Panc1 (cell line): ENCODE measurements at regions not wholly inside any gene's neighbourhood (a gene's known extent, or its start where the extent isn't known, plus 50 kb on each side); places are given as distances from the start of the nearest gene placed in this dataset.
"Not testable (repeated sequence)": the region's sequence is repeated elsewhere in the genome, so short reads cannot be mapped to it uniquely, and the experiment has no call there.

Experiments
- CTCF ChIP-seq: fragments of 450-650 bp; IDR thresholded peaks from 2 replicates; pipeline ENCODE4 v1.5.1; 2017; ENCODE audit warnings: mild to moderate bottlenecking
- POLR2AphosphoS5 ChIP-seq: IDR thresholded peaks from 2 replicates; pipeline ENCODE4 v1.6.1; 2012; ENCODE audit warnings: mild to moderate bottlenecking, low read depth, low read length, moderate library complexity
- SIN3A ChIP-seq: IDR thresholded peaks from 2 replicates; pipeline ENCODE4 v1.6.1; 2012; ENCODE audit warnings: low read depth, mild to moderate bottlenecking, low read length, moderate library complexity, borderline replicate concordance; ENCODE audit not compliant: insufficient read depth
- TCF7L2 ChIP-seq: IDR thresholded peaks from 2 replicates; pipeline ENCODE4 v1.6.1; 2011; ENCODE audit warnings: mild to moderate bottlenecking, low read depth, low read length, inconsistent platforms

- peak; percentile 15; the same call in 1 of the 2 replicates for TF ChIP-seq CTCF
- not testable (repeated sequence) for TF ChIP-seq TCF7L2, POLR2AphosphoS5, SIN3A
Observed at GRCh38 chr12:9512695-9513094, 95.0 kb downstream of the KLRB1 start.
